ENCODE measurements at regions not wholly inside any gene's neighbourhood (a gene's known extent, or its start where the extent isn't known, plus 50 kb on each side); places are given as distances from the start of the nearest gene placed in this dataset.

DNA sequence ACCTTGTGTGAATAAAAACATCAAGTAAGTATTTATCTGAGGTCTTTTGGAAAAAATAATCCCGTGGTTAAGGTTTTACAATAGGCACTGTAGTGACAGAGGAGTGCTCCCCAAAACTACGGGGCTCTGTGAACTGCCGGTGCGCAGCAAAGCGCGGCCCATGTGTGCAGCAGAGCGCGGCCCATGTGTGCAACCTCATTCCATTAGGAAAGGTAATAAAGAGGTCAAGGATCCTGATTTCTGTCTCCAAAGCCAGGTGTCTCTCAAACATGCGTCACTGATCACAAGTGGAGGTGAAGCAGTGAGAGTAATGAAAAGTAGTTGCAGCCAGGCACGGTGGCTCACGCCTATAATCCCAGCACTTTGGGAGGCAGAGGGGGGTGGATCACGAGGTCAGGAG, 58.7 kb downstream of the MRPL57 start:
- DNase-seq: no peak
- TF ChIP-seq POLR2A (IDR thresholded peaks at IDR 0.05) (no peak), EP300 (IDR thresholded peaks at IDR 0.05; ENCODE audit: low read depth) (no peak), POLR2AphosphoS5 (IDR thresholded peaks at IDR 0.05) (no peak)
- TF ChIP-seq, protein P1, sequence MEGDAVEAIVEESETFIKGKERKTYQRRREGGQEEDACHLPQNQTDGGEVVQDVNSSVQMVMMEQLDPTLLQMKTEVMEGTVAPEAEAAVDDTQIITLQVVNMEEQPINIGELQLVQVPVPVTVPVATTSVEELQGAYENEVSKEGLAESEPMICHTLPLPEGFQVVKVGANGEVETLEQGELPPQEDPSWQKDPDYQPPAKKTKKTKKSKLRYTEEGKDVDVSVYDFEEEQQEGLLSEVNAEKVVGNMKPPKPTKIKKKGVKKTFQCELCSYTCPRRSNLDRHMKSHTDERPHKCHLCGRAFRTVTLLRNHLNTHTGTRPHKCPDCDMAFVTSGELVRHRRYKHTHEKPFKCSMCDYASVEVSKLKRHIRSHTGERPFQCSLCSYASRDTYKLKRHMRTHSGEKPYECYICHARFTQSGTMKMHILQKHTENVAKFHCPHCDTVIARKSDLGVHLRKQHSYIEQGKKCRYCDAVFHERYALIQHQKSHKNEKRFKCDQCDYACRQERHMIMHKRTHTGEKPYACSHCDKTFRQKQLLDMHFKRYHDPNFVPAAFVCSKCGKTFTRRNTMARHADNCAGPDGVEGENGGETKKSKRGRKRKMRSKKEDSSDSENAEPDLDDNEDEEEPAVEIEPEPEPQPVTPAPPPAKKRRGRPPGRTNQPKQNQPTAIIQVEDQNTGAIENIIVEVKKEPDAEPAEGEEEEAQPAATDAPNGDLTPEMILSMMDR (IDR thresholded peaks at IDR 0.05): no peak
- H3K4me3 ChIP-seq: no peak overlapping the region
- H3K27me3 ChIP-seq: no peaks in the 10 kb centered on the region
- H3K27ac ChIP-seq: no peak overlapping the region
- in situ Hi-C loops (cut with MboI; ENCODE audit: low pct_ligation_motif_present in 1 of 4, low pct_unique_long_range_greater_than_20kb in 1 of 4, low sequenced_read_pairs in 3 of 4): no loop called here
- H3K9me3 ChIP-seq: no peaks in the 10 kb centered on the region
- no peaks in the 10 kb centered on the region for H3K36me3 ChIP-seq
- WGBS, 2 donors (ENCODE audit: low coverage in 1 of 2): 73 to 86% methylated on average over 10 to 12 of the region's 12 CpGs
- intact Hi-C loops (cut with DNase I; ENCODE audit: low total_unique reads): no loop called here
- no peaks in the 10 kb centered on the region for H3K4me1 ChIP-seq

DNA sequence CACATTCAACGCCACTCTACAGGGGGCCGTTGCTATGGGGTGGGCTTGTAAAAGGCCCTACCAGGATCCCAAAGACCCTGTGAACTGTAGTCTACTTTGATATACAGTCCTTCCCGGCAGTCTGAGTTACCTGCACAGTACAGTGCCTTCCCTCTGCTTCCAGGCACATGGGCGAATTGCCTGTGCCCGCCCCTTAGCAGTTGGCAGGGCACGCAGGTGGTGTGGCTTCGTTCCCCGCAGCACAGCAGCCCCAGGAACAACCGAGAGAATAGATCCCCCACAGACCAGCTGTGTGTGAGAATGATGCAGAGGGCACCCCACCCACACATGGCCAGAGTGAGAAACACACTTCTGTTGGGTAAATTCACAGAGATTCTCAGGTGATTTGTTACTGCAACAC, 60.6 kb downstream of the MRPL57 start:
- H3K27ac ChIP-seq: no peak overlapping the region
- intact Hi-C loops (cut with DNase I; ENCODE audit: low total_unique reads): no loop called here

GRCh38 chr13:21238267-21238666, 61.8 kb downstream of the MRPL57 start:
- 40 to 64% methylated on average over 2 of the region's 2 CpGs for WGBS, 2 donors (ENCODE audit: low coverage in 1 of 2)
- TF ChIP-seq, protein P1 (IDR thresholded peaks at IDR 0.05): no peak
- no peak for TF ChIP-seq POLR2AphosphoS5 (IDR thresholded peaks at IDR 0.05)
- no peak for TF ChIP-seq EP300 (IDR thresholded peaks at IDR 0.05; ENCODE audit: low read depth)
- TF ChIP-seq POLR2A (IDR thresholded peaks at IDR 0.05): no peak
- Histone ChIP-seq H3K36me3 (no peaks in the 10 kb centered on the region), H3K9me3 (no peaks in the 10 kb centered on the region), H3K4me3 (no peak overlapping the region), H3K27me3 (no peaks in the 10 kb centered on the region), H3K4me1 (peaks cover 0 to 3% (median 0%) of the 10 kb centered on the region in 4 donors), H3K27ac (no peak overlapping the region)
- DNase-seq: no peak
- intact Hi-C loops (cut with DNase I; ENCODE audit: low total_unique reads): no loop called here
- in situ Hi-C loops (cut with MboI; ENCODE audit: low pct_ligation_motif_present in 1 of 4, low pct_unique_long_range_greater_than_20kb in 1 of 4, low sequenced_read_pairs in 3 of 4): no loop called here

More for the DNA sequence above, 60.6 kb downstream of the MRPL57 start:
- Histone ChIP-seq H3K9me3 (no peaks in the 10 kb centered on the region), H3K36me3 (no peaks in the 10 kb centered on the region), H3K4me3 (no peak overlapping the region), H3K27me3 (no peaks in the 10 kb centered on the region), H3K4me1 (no peaks in the 10 kb centered on the region)
- 80% methylated on average over 9 of the region's 9 CpGs; no CpG with 5 or more reads in 1 of the 2 donors for WGBS, 2 donors (ENCODE audit: low coverage in 1 of 2)
- DNase-seq: no peak
- in situ Hi-C loops (cut with MboI; ENCODE audit: low pct_ligation_motif_present in 1 of 4, low pct_unique_long_range_greater_than_20kb in 1 of 4, low sequenced_read_pairs in 3 of 4): no loop called here
- no peak for TF ChIP-seq EP300 (IDR thresholded peaks at IDR 0.05; ENCODE audit: low read depth)
- TF ChIP-seq POLR2A (IDR thresholded peaks at IDR 0.05): no peak
- TF ChIP-seq POLR2AphosphoS5 (IDR thresholded peaks at IDR 0.05): no peak
- TF ChIP-seq, protein P1 (IDR thresholded peaks at IDR 0.05): no peak

DNA sequence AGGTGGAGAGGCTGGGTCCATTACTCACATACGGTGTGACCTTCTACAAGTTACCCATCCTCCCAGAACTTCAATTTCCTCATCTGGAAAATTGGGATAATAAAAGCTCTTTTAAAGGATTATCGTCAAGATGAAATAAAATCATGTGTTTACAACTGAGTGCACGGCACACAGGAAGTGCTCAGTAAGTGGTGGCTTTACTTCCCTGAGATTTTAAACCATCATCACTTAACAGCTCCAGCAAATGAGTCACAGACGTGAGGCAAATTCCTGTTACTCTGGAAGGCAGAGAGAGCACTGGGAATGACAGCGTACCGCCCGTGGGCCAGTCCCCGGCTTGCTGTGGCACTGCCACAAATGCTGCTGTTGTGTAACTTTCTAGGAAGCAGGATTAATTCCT, 64.1 kb downstream of the MRPL57 start:
- Histone ChIP-seq H3K36me3 (no peaks in the 10 kb centered on the region), H3K9me3 (no peaks in the 10 kb centered on the region), H3K27me3 (no peaks in the 10 kb centered on the region), H3K27ac (no peak overlapping the region), H3K4me1 (peaks cover 0 to 4% (median 0%) of the 10 kb centered on the region in 4 donors), H3K4me3 (no peak overlapping the region)
- in situ Hi-C loops (cut with MboI; ENCODE audit: low pct_ligation_motif_present in 1 of 4, low pct_unique_long_range_greater_than_20kb in 1 of 4, low sequenced_read_pairs in 3 of 4) (no loop called here), intact Hi-C loops (cut with DNase I; ENCODE audit: low total_unique reads) (no loop called here)
- DNase-seq: no peak
- 43 to 55% methylated on average over 3 to 8 of the region's 8 CpGs for WGBS, 2 donors (ENCODE audit: low coverage in 1 of 2)
- TF ChIP-seq POLR2AphosphoS5 (IDR thresholded peaks at IDR 0.05) (no peak), POLR2A (IDR thresholded peaks at IDR 0.05) (no peak), EP300 (IDR thresholded peaks at IDR 0.05; ENCODE audit: low read depth) (no peak)
- TF ChIP-seq, protein P1 (IDR thresholded peaks at IDR 0.05): no peak
